ENCODE measurements at regions not wholly inside any gene's neighbourhood (a gene's known extent, or its start where the extent isn't known, plus 50 kb on each side); places are given as distances from the start of the nearest gene placed in this dataset.

- TF ChIP-seq CTCF (conservative IDR thresholded peaks at IDR 0.05; ENCODE audit: low read length): no peak
- TF ChIP-seq EZH2phosphoT487 (IDR thresholded peaks at IDR 0.05; ENCODE audit: borderline replicate concordance): no peak
Observed at GRCh38 chr12:107619831-107620230, 65.8 kb upstream of the PWP1 start.
